C4-2B (cell line): ENCODE measurements at regions not wholly inside any gene's neighbourhood (a gene's known extent, or its start where the extent isn't known, plus 50 kb on each side); places are given as distances from the start of the nearest gene placed in this dataset.

Experiments used
- ZFX ChIP-seq: fragments of 450-650 bp; IDR thresholded peaks from 2 replicates; pipeline ENCODE4 v1.6.1; 2017
- TF ChIP-seq, protein P1 (sequence below): fragments of 450-650 bp; conservative IDR thresholded peaks from 2 replicates; pipeline ENCODE4 v1.5.1; 2017; ENCODE audit warnings: mild to moderate bottlenecking

- TF ChIP-seq, protein P1, sequence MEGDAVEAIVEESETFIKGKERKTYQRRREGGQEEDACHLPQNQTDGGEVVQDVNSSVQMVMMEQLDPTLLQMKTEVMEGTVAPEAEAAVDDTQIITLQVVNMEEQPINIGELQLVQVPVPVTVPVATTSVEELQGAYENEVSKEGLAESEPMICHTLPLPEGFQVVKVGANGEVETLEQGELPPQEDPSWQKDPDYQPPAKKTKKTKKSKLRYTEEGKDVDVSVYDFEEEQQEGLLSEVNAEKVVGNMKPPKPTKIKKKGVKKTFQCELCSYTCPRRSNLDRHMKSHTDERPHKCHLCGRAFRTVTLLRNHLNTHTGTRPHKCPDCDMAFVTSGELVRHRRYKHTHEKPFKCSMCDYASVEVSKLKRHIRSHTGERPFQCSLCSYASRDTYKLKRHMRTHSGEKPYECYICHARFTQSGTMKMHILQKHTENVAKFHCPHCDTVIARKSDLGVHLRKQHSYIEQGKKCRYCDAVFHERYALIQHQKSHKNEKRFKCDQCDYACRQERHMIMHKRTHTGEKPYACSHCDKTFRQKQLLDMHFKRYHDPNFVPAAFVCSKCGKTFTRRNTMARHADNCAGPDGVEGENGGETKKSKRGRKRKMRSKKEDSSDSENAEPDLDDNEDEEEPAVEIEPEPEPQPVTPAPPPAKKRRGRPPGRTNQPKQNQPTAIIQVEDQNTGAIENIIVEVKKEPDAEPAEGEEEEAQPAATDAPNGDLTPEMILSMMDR, result no peak
- TF ChIP-seq ZFX, result no peak
Observed at GRCh38 chr14:37864861-37865718, 269.7 kb downstream of the TTC6 start.
